AML-193 (cell line): ENCODE measurements at regions not wholly inside any gene's neighbourhood (a gene's known extent, or its start where the extent isn't known, plus 50 kb on each side); places are given as distances from the start of the nearest gene placed in this dataset.
"Not testable (repeated sequence)": the region's sequence is repeated elsewhere in the genome, so short reads cannot be mapped to it uniquely, and the experiment has no call there.

Experiments used
- DNase-seq, 2 experiments: peaks; one replicate each; lab custom pipeline; 2025; lab: John Stamatoyannopoulos, UW

- DNase-seq: no peak
These were observed 193.5 kb upstream of the AMOT start for GRCh38 chrX:113033966-113034680.

GRCh38 chrX:113019958-113020357 lies 179.3 kb upstream of the AMOT start:
- no peak for DNase-seq

DNA sequence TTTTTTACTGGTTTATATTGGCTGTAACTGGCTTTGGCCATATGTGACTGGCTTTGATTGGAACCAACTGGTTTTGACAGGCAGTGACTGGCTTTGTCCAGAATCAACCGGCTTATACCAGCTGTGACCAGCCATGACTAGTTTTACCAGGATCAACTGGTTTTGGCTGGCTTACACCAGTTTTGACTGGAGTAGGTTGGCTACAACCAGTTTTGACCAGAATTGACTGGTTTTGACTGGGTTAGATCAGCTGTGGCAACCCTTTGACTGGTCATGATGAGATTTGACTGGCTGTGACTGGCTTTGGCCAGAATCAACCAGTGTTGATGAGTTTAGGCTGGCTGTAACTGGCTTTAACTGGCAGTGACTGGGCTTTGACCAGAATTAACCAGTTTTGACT lies 169.2 kb upstream of the AMOT start:
- DNase-seq: no peak

GRCh38 chrX:113009029-113009428 lies 168.4 kb upstream of the AMOT start:
- DNase-seq: no peak

GRCh38 chrX:113001836-113002235 lies 161.2 kb upstream of the AMOT start:
- DNase-seq: no peak

- no peak for DNase-seq
These were observed 157.4 kb upstream of the AMOT start for GRCh38 chrX:112997991-112998390.

DNA sequence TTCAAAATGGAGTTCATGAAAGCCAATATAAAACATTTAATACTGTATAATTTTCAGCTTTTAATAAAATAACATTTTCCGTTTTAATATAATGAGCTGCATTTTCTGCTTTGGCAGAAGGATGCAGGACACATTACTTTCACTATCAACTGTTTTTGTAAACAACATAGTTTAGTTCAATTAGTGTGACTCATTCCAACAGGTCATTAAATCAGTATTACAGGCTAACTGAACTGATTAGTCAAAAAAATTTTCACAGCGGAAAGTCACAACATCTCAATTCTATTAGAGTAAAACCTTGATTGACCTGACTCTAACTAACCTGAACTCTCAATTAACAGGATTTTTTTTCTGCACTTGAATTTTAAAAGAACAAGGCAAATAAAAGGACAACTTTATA lies 151.2 kb upstream of the AMOT start:
- no peak for DNase-seq

DNA sequence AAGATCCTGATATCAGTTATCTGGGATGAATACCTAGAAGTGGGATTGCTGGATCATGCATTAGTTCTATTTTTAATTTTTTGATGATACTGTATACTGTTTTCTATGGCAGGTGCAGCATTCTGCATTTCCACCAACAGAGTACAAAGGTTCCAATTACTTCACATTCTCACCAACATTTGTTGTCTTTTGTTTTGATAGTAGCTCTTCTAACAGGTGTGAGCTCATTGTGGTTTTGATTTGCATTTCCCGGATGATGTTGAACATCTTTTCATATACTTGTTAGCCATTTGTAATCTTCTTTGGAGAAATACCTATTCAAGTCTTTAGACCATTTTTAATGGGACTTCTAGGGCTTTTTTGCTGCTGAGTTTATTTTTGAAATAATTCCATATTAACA lies 139.2 kb upstream of the AMOT start:
- no peak for DNase-seq

DNA sequence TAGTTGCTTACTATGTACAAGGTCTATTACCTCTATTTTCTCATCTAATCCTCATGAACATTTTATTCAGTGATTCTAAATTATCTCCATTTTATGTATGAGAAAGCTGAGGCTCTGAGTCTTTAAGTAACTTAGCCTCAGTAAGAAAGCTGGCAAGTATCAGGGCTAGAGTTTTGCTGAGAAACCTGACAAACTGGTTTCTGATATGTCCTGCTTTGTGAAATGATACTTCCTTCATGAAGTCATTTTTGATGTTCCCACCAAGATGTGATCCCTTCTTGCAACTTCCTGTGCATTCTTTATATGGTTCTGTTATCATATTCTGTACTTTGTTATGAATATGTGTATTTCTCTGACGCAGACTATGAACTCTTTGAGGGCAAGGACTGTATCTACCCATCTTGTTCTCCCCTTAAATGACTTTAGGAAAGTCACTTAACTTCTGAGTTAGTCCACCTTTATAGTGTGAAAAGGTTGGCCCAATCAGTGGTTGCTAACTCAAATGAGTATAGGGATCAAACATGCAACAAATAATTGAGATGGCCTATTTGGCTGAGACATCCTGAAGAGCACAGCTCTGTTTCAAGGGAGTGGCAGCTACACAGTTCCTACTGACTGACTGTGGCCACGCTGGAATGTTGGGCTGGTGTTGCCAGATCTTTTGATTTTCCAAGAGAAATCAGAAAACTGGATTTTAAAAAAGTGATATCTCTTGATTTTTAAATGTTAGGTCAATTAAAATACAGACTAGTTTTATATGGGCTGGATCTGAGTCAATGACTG lies 127.9 kb upstream of the AMOT start:
- DNase-seq: no peak

DNA sequence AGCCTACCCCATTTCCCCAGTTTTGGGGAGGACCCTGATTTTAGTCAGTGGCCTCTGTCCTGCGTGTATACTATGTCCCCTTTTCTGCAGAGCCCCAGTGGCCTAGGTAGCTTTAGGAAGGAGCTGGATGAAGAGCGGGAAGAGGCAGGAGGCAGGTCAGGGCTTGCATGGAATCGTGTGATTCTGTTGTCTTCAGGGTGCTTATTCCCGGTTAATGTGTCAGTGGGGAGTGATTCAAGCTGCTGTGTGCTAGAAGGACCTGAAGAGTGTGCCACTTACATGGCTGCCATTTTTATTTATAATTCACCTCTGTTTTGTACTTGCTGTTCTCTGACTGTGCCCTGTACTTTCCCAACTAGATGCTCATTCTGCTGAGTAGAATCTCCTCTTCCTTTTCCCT lies 127.3 kb upstream of the AMOT start:
- DNase-seq: no peak

- DNase-seq: no peak
These were observed 126.7 kb upstream of the AMOT start for GRCh38 chrX:112967341-112967740.

DNA sequence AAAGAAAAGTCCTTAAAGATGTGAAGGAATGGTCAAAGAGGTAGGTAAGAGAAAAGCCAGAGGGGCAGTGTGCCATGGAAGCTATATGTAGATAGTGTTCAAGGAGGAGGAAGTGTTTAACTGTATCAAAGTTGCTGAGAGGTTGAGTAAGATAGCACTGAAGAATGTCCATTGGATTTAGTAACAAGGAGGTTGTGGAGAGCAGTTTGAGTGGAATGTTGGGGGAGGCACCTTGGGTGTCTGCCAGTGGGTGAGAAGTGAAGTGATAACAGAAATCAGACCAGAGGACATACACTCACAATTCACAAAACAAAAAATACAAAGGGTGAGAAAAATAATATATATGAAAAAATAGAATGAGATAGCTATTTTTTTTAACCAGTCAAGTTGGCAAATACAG lies 121.3 kb upstream of the AMOT start:
- DNase-seq: no peak

GRCh38 chrX:112947981-112948615 lies 107.5 kb upstream of the AMOT start:
- no peak for DNase-seq

- no peak for DNase-seq
These were observed 105.6 kb upstream of the AMOT start for GRCh38 chrX:112946227-112946626.

GRCh38 chrX:112945826-112946225 lies 105.2 kb upstream of the AMOT start:
- DNase-seq: no peak

DNA sequence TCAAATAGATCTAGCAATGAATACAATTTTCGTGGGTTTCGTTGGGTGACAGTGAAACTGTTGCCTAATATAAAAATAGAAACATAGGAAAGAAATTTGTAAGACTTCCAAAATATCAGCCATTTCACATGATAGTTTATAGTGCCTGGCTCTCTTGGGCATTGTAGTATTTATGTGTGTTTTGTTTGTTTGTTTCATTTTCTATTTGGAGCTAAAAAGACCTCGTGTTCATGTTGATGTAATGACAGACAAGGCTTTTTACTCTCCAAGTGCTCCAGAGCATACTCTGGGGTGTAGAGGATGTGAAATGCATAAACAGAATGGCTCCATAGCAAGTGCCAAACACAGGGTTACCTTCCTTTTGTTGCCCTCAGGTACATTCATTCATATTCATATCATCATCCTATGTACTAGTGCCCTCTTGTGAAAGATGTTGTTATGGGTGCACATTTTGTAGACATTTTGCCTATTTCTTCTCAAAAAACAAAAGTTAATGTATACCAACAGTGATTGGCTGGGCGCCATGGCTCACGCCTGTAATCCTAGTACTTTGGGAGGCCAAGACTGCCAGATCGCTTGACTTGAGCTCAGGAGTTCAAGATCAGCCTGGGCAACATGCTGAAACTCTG lies 100.7 kb upstream of the AMOT start:
- no peak for DNase-seq

GRCh38 chrX:112935029-112935428 lies 94.4 kb upstream of the AMOT start:
- no peak for DNase-seq

DNA sequence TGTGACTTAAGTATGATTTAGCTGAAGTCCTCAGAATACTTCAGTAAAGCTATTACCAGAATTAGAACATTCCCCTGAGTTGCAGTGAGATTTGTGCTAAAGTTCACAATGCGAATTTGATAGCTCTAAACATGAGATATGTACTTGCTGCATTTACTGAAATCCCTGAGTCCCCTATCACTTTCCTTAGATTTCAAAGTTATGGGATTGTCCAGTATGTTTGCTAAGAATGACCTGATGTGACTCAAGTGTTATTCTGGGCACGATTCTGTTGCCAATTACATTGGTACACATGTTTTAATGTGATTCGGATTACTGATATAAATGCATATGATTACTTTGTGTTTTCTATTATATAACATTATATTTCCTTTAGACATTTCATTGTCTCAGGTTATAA lies 91.3 kb upstream of the AMOT start:
- no peak for DNase-seq

GRCh38 chrX:112931478-112931877 lies 90.8 kb upstream of the AMOT start:
- DNase-seq: no peak

- DNase-seq: not testable (repeated sequence)
These were observed 82.8 kb upstream of the AMOT start for GRCh38 chrX:112923381-112923780.

GRCh38 chrX:112913807-112914206 lies 73.2 kb upstream of the AMOT start:
- no peak for DNase-seq

DNA sequence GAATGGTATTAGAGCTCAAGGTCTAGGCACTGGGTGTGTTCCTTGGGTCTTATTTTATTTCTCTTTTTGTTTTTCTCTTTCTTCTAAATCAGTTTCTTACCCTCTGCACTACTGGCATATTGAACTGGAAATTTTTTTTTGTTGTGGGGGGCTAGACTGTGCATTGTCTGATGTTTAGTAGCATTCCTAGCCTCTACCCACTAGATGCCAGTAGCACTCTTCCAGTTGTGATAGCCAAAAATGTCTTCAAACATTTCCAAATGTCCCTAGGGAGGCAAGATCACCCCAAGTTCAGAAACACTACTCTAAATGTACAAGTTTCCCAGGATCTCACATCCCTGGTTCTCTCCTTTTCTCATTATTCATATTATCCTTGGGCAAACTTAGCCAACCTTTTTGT lies 69.8 kb upstream of the AMOT start:
- no peak for DNase-seq
